GM18861 (cell line): ENCODE measurements at regions not wholly inside any gene's neighbourhood (a gene's known extent, or its start where the extent isn't known, plus 50 kb on each side); places are given as distances from the start of the nearest gene placed in this dataset.
"Not testable (repeated sequence)": the region's sequence is repeated elsewhere in the genome, so short reads cannot be mapped to it uniquely, and the experiment has no call there.

Source experiments
- ATAC-seq: cut with Tn5 transposase; IDR thresholded peaks from one replicate; pipeline ENCODE4 v1.9.1; 2021; ENCODE audit not compliant: unreplicated experiment

GRCh38 chr1:214715126-214715525 is 112.1 kb downstream of the CENPF start:
- ATAC-seq: no peak

GRCh38 chr1:214717351-214717750 is 114.4 kb downstream of the CENPF start:
- no peak for ATAC-seq

- no peak for ATAC-seq
These were observed 115.7 kb downstream of the CENPF start for GRCh38 chr1:214718724-214719123.

GRCh38 chr1:214719207-214719606 is 116.2 kb downstream of the CENPF start:
- no peak for ATAC-seq

GRCh38 chr1:214720561-214720960 is 117.6 kb downstream of the CENPF start:
- ATAC-seq: no peak

GRCh38 chr1:214727274-214727673 is 124.3 kb downstream of the CENPF start:
- ATAC-seq: no peak

GRCh38 chr1:214739621-214740238 is 136.7 kb downstream of the CENPF start:
- ATAC-seq: no peak

- ATAC-seq: no peak
These were observed 137.5 kb downstream of the CENPF start for GRCh38 chr1:214740471-214740870.

- no peak for ATAC-seq
These were observed 144.1 kb downstream of the CENPF start for GRCh38 chr1:214747050-214747635.

GRCh38 chr1:214753236-214753852 is 150.3 kb downstream of the CENPF start:
- ATAC-seq: no peak

- ATAC-seq: no peak
These were observed 158.0 kb downstream of the CENPF start for GRCh38 chr1:214761030-214761429.

- no peak for ATAC-seq
These were observed 159.9 kb downstream of the CENPF start for GRCh38 chr1:214762902-214763301.

- no peak for ATAC-seq
These were observed 161.5 kb downstream of the CENPF start for GRCh38 chr1:214764502-214764901.

- ATAC-seq: no peak
These were observed 164.2 kb downstream of the CENPF start for GRCh38 chr1:214767221-214767620.

- ATAC-seq: not testable (repeated sequence)
These were observed 166.7 kb downstream of the CENPF start for GRCh38 chr1:214769666-214770065.

- ATAC-seq: no peak
These were observed 174.4 kb downstream of the CENPF start for GRCh38 chr1:214777364-214777763.

- no peak for ATAC-seq
These were observed 189.0 kb downstream of the CENPF start for GRCh38 chr1:214791961-214792360.

GRCh38 chr1:214792527-214793186 is 189.7 kb downstream of the CENPF start:
- ATAC-seq: no peak

- no peak for ATAC-seq
These were observed 190.7 kb downstream of the CENPF start for GRCh38 chr1:214793708-214794107.

- ATAC-seq: no peak
These were observed 198.2 kb downstream of the CENPF start for GRCh38 chr1:214801191-214801590.

GRCh38 chr1:214808845-214809460 is 206.0 kb downstream of the CENPF start:
- ATAC-seq: no peak

- no peak for ATAC-seq
These were observed 213.6 kb downstream of the CENPF start for GRCh38 chr1:214816603-214817002.
